Activated gamma-delta T cell treated with Interleukin-2 at 50 U/mL for 16 hours (primary cell): ENCODE measurements at regions not wholly inside any gene's neighbourhood (a gene's known extent, or its start where the extent isn't known, plus 50 kb on each side); places are given as distances from the start of the nearest gene placed in this dataset.

Experiments
- DNase-seq: peaks from one replicate; pipeline ENCODE4 v3.0.0-alpha.2; 2020

DNA sequence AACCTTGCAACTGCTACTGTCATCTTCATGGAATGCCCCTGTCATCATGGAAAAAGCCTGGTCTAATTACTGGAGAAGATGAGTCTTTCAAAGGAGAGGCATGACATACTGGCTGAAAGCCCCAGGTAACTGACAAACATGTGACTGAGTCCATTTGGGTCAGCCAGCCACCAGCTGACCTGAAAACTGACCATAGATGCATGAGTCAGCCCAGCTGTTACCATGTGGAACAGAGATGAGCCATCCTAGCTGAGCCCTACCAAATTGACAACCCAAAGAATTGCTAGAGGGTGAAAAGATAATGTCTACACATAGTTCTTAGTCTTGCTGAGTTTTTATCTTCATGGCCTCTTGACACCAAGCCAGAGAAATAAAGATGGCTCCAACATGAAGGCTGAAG is 311.8 kb downstream of the UTP18 start:
- no peak for DNase-seq
